Keratinocyte (primary cell): ENCODE measurements at regions not wholly inside any gene's neighbourhood (a gene's known extent, or its start where the extent isn't known, plus 50 kb on each side); places are given as distances from the start of the nearest gene placed in this dataset.

Experiments used
- DNase-seq: peaks from one replicate; pipeline ENCODE4 v3.0.0-alpha.2; 2011; ENCODE audit warnings: low read depth, missing footprints, low spot score
- FAIRE-seq: peaks from 2 replicates; lab custom pipeline; 2011; peaks lifted over from hg19 to GRCh38; lab: Jason Lieb, UNC
- H2AFZ ChIP-seq: 2 replicates; pipeline ENCODE4 v1.6.0; 2012; ENCODE audit warnings: low read length, control low read depth, inconsistent platforms; ENCODE audit not compliant: control insufficient read depth
- H3K27ac ChIP-seq: 2 replicates; pipeline ENCODE4 v1.5.1; 2011; ENCODE audit warnings: low read length; ENCODE audit not compliant: control insufficient read depth, insufficient read depth
- H3K27me3 ChIP-seq: 3 replicates; pipeline ENCODE4 v1.6.0; 2011; ENCODE audit warnings: low read length; ENCODE audit not compliant: control insufficient read depth, insufficient read depth; ENCODE audit errors: extremely low read depth
- H3K36me3 ChIP-seq, 2 experiments: 2 replicates in 1 of 2; 3 replicates in 1 of 2; pipeline ENCODE4 v1.5.1; 2011; ENCODE audit warnings: low read length in 2 of 2, mild to moderate bottlenecking in 1 of 2; ENCODE audit not compliant: control insufficient read depth in 2 of 2, insufficient read depth in 2 of 2; ENCODE audit errors: extremely low read depth in 1 of 2
- H3K4me1 ChIP-seq: 3 replicates; pipeline ENCODE4 v1.5.1; 2011; ENCODE audit warnings: low read length; ENCODE audit not compliant: control insufficient read depth, insufficient read depth; ENCODE audit errors: extremely low read depth
- H3K4me2 ChIP-seq: 3 replicates; pipeline ENCODE4 v1.6.0; 2011; ENCODE audit warnings: low read depth, low read length; ENCODE audit not compliant: control insufficient read depth, insufficient read depth; ENCODE audit errors: extremely low read depth
- H3K4me3 ChIP-seq, 3 experiments: fragments of 200-600 bp in 1 of 3; sonication (generic) in 1 of 3; 2 replicates in 2 of 3; 3 replicates in 1 of 3; pipeline ENCODE4 v1.5.1; 2011 to 2016; ENCODE audit warnings: low read length in 3 of 3, mild to moderate bottlenecking in 3 of 3, control low read depth in 2 of 3, inconsistent platforms in 1 of 3, low read depth in 1 of 3, mixed read lengths in 1 of 3, mixed run types in 1 of 3, moderate library complexity in 1 of 3; ENCODE audit not compliant: control insufficient read depth in 2 of 3, insufficient read depth in 2 of 3; ENCODE audit errors: extremely low read depth in 1 of 3
- H3K79me2 ChIP-seq: 2 replicates; pipeline ENCODE4 v1.6.0; 2012; ENCODE audit warnings: low read length; ENCODE audit not compliant: control insufficient read depth, insufficient read depth
- H3K9ac ChIP-seq: 3 replicates; pipeline ENCODE4 v1.6.0; 2011; ENCODE audit warnings: low read length; ENCODE audit not compliant: control insufficient read depth, insufficient read depth; ENCODE audit errors: extremely low read depth
- H3K9me1 ChIP-seq: 3 replicates; pipeline ENCODE4 v1.6.0; 2011; ENCODE audit warnings: low read length; ENCODE audit not compliant: control insufficient read depth, insufficient read depth; ENCODE audit errors: extremely low read depth
- H3K9me3 ChIP-seq: 2 replicates; pipeline ENCODE4 v1.5.1; 2012; ENCODE audit warnings: low read depth, low read length; ENCODE audit not compliant: control insufficient read depth
- H4K20me1 ChIP-seq: 3 replicates; pipeline ENCODE4 v1.6.0; 2011; ENCODE audit warnings: low read length; ENCODE audit not compliant: control insufficient read depth, insufficient read depth; ENCODE audit errors: extremely low read depth
- CTCF ChIP-seq, 3 experiments: IDR thresholded peaks in 1 of 3; conservative IDR thresholded peaks in 1 of 3; optimal IDR thresholded peaks in 1 of 3; 2 replicates in 2 of 3; 3 replicates in 1 of 3; pipeline versions ENCODE3 to v1.5.1; 2011; ENCODE audit warnings: low read length in 3 of 3, mild to moderate bottlenecking in 3 of 3, moderate library complexity in 2 of 3, control low read depth in 1 of 3, inconsistent platforms in 1 of 3; ENCODE audit not compliant: insufficient read depth in 2 of 3; ENCODE audit errors: extremely low read depth in 1 of 3
- EZH2 ChIP-seq: IDR thresholded peaks from one replicate; pipeline ENCODE4 v1.6.1; 2012; ENCODE audit warnings: inconsistent platforms, mild to moderate bottlenecking, low read length, moderate library complexity
- dilution Hi-C: fragments of 300-500 bp; cut with MboI; formaldehyde crosslinking; loops from one replicate; pipeline ENCODE4 v1.7.0; 2020; ENCODE audit warnings: low sequenced_read_pairs; ENCODE audit not compliant: extremely low pct_ligation_motif_present

DNA sequence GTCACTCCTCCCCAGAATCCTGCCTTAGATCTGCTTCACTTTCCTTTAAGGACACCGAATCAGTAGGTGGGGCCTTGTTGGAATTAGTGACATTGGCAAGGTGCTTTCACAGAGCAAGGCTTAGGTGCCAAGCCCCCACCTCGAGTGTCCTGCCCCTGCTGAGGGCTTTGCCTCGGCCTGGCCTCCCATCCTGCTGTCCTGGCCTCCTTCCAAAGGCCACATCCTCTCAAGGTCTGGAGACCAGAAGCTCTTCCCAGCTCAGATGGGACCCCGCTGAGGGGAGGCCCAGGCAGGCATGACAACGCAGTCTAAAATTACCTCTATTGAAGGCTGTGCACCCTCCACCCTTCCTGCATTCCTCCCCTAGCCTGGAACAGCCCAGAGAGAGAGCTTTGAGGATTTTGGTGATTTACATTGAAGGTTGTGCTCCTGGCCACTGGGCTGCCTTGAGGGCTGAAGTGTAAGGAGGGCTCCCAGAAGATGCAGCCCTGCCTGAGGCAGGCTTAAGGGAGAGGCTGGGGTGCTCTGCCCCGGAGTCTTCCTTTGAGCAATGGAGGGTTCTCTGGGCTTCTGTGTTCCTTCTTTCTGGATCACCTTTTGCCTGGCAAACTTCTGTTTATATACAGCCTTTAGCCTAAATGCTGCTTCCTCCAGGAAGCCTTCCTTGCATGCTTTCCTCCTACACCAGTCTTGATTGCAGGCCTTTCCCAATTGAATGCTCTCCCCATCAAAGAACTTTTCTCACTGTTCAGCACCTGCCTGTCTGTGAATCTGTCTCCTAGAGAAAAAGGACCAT, 154.4 kb downstream of the DDX1 start:
- no peak overlapping the region for H3K4me3 ChIP-seq
- dilution Hi-C loops = no loop called here
- no peak overlapping the region for H3K9ac ChIP-seq
- no peaks in the 10 kb centered on the region for H3K36me3 ChIP-seq
- H3K27me3 ChIP-seq = no peaks in the 10 kb centered on the region
- H3K9me1 ChIP-seq = no peaks in the 10 kb centered on the region
- H3K4me2 ChIP-seq = no peak overlapping the region
- H3K27ac ChIP-seq = no peak overlapping the region
- H3K4me1 ChIP-seq = no peaks in the 10 kb centered on the region
- TF ChIP-seq CTCF (optimal IDR thresholded peaks at IDR 0.05 in 1 of 3, IDR thresholded peaks at IDR 0.05 in 1 of 3, conservative IDR thresholded peaks at IDR 0.05 in 1 of 3; ENCODE audit: extremely low read depth in 1 of 3, insufficient read depth in 2 of 3, low read length in 3 of 3) (no peak), EZH2 (no peak)
- H2AFZ ChIP-seq = no peak overlapping the region
- FAIRE-seq = no peak
- no peaks in the 10 kb centered on the region for H3K9me3 ChIP-seq
- no peaks in the 10 kb centered on the region for H3K79me2 ChIP-seq
- no peak for DNase-seq
- H4K20me1 ChIP-seq = no peaks in the 10 kb centered on the region

- H2AFZ ChIP-seq = no peak overlapping the region
- FAIRE-seq (no peak), DNase-seq (no peak)
- H3K4me2 ChIP-seq = no peak overlapping the region
- no peak overlapping the region for H3K9ac ChIP-seq
- no peaks in the 10 kb centered on the region for H3K4me1 ChIP-seq
- no peak overlapping the region for H3K4me3 ChIP-seq
- no peak overlapping the region for H3K27ac ChIP-seq
- TF ChIP-seq EZH2 (no peak), CTCF (optimal IDR thresholded peaks at IDR 0.05 in 1 of 3, IDR thresholded peaks at IDR 0.05 in 1 of 3, conservative IDR thresholded peaks at IDR 0.05 in 1 of 3; ENCODE audit: extremely low read depth in 1 of 3, insufficient read depth in 2 of 3, low read length in 3 of 3) (no peak)
- no peaks in the 10 kb centered on the region for H3K9me3 ChIP-seq
- dilution Hi-C loops = no loop called here
- no peaks in the 10 kb centered on the region for H3K9me1 ChIP-seq
- no peaks in the 10 kb centered on the region for H3K79me2 ChIP-seq
- no peaks in the 10 kb centered on the region for H3K36me3 ChIP-seq
- no peaks in the 10 kb centered on the region for H3K27me3 ChIP-seq
- H4K20me1 ChIP-seq = no peaks in the 10 kb centered on the region
These were observed 155.3 kb downstream of the DDX1 start for GRCh38 chr2:15746703-15747550.
